ENCODE measurements at regions not wholly inside any gene's neighbourhood (a gene's known extent, or its start where the extent isn't known, plus 50 kb on each side); places are given as distances from the start of the nearest gene placed in this dataset.
"Not testable (repeated sequence)": the region's sequence is repeated elsewhere in the genome, so short reads cannot be mapped to it uniquely, and the experiment has no call there.

DNA sequence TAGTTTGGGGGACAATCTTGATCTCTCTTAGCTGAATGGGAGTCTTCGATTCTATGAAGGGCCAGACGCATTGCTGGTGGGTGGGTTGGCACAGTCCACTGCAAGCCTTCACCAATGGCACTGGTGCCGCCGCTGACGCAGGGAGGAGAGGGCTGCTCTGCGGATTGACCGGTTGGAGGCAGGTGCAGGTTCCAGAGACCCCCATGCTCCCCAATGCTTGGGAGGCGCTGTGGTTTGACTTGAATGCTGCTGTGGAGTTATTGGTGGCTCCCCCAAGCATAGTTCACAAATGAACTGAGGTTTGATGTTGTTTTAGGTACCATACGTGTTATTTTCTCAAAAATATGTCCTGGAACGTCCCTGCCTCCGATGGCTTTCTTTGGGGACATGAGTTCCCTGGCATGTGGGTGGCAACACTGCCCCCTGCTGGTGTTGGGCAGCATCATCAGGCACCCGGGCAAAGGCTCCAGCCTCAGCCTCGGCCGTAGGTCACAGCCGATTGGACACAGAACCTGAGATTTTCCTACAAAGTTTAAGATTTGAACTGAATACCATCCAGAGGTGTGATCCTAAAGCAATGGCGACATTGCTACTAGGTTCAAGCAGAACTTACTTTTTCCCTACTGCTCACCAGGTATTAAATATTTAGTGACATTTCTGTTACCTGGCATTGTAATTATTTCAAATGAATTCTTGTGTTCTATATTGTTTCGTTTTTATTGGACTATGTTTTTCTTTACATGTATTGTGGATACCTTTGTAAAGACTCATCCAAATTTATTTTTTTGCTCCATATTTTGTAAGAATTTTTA, 95.5 kb downstream of the ANKRD10 start:
- POLR2A ChIA-PET = no interaction called here
- Histone ChIP-seq H3K4me1 (ENCODE audit: insufficient read depth, low read length, poor library complexity, severe bottlenecking) (no peaks in the 10 kb centered on the region), H3K36me3 (ENCODE audit: insufficient read depth, low read length) (no peaks in the 10 kb centered on the region), H3K4me3 (ENCODE audit: low read depth, low read length, poor library complexity, severe bottlenecking) (no peak overlapping the region), H3K27ac (ENCODE audit: low read depth, low read length, poor library complexity, severe bottlenecking) (no peak overlapping the region), H3K4me2 (ENCODE audit: low read length) (peak overlapping the region; percentile 44), H3K79me2 (ENCODE audit: insufficient read depth, low read depth, low read length) (no peaks in the 10 kb centered on the region), H3K9me2 (ENCODE audit: insufficient read depth, low read length) (no peaks in the 10 kb centered on the region), H2AFZ (ENCODE audit: low read length) (no peak overlapping the region), H4K20me1 (ENCODE audit: insufficient read depth, low read length) (no peaks in the 10 kb centered on the region), H3K9me3 (ENCODE audit: low read length) (no peaks in the 10 kb centered on the region)
- TF ChIP-seq CTCF (conservative IDR thresholded peaks at IDR 0.05; ENCODE audit: low read length) (peak; percentile 84), EZH2phosphoT487 (IDR thresholded peaks at IDR 0.05; ENCODE audit: borderline replicate concordance, low read depth, low read length) (no peak)
- intact Hi-C loops (cut with micrococcal nuclease; ENCODE audit: unreplicated experiment) = loop anchor here (1.0 to 2.0 kb wide), 3 partner anchors 174 to 363 kb away; no protein-coding TSS in a partner anchor
- peak; percentile 48 for DNase-seq (ENCODE audit: low spot score)
- no TSS peak for BruUV-seq (replicated peaks)
- CTCF ChIA-PET (ENCODE audit: unreplicated experiment) = interaction anchor here (0.6 kb wide), 1 partner anchor 331 kb away, joined by 3 read pairs; no protein-coding TSS in a partner anchor

DNA sequence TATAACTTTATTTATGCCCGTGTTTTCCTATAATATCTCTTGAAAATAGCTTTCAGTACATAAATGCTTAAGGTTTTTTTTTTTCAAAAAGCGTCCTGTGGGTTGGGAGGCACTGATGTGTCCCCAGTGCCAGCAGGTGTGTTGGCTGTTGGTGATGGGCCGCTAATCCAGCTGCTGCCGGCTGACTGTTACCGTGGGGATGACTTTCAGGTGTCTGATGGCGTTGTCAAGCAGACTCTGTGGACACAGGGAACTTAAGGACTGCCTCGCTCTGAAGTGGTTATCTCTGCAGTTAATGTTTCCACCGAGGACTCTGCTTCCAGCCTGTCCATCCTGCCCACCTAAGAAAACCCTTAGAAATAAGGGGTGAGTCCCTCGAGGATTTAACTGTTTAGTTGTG, 94.5 kb downstream of the ANKRD10 start:
- Histone ChIP-seq H3K9me2 (ENCODE audit: insufficient read depth, low read length) (no peaks in the 10 kb centered on the region), H3K36me3 (ENCODE audit: insufficient read depth, low read length) (no peaks in the 10 kb centered on the region), H3K4me3 (ENCODE audit: low read depth, low read length, poor library complexity, severe bottlenecking) (no peak overlapping the region), H3K9me3 (ENCODE audit: low read length) (no peaks in the 10 kb centered on the region), H3K79me2 (ENCODE audit: insufficient read depth, low read depth, low read length) (no peaks in the 10 kb centered on the region), H4K20me1 (ENCODE audit: insufficient read depth, low read length) (no peaks in the 10 kb centered on the region), H3K27ac (ENCODE audit: low read depth, low read length, poor library complexity, severe bottlenecking) (no peak overlapping the region), H2AFZ (ENCODE audit: low read length) (no peak overlapping the region), H3K4me1 (ENCODE audit: insufficient read depth, low read length, poor library complexity, severe bottlenecking) (no peaks in the 10 kb centered on the region), H3K4me2 (ENCODE audit: low read length) (no peak overlapping the region)
- no TSS peak for BruUV-seq (replicated peaks)
- DNase-seq (ENCODE audit: low spot score) = no peak
- POLR2A ChIA-PET = no interaction called here
- intact Hi-C loops (cut with micrococcal nuclease; ENCODE audit: unreplicated experiment) = no loop called here
- TF ChIP-seq CTCF (conservative IDR thresholded peaks at IDR 0.05; ENCODE audit: low read length) = no peak
- TF ChIP-seq EZH2phosphoT487 (IDR thresholded peaks at IDR 0.05; ENCODE audit: borderline replicate concordance, low read depth, low read length) = no peak
- CTCF ChIA-PET (ENCODE audit: unreplicated experiment) = interaction anchor here (0.6 kb wide), 1 partner anchor 332 kb away, joined by 3 read pairs; no protein-coding TSS in a partner anchor

- H3K4me3 ChIP-seq (ENCODE audit: low read depth, low read length, poor library complexity, severe bottlenecking); H3K4me2 ChIP-seq (ENCODE audit: low read length); DNase-seq (ENCODE audit: low spot score); BruUV-seq (replicated peaks); intact Hi-C loops (cut with micrococcal nuclease; ENCODE audit: unreplicated experiment); H3K36me3 ChIP-seq (ENCODE audit: insufficient read depth, low read length); H3K9me3 ChIP-seq (ENCODE audit: low read length); H3K9me2 ChIP-seq (ENCODE audit: insufficient read depth, low read length); H4K20me1 ChIP-seq (ENCODE audit: insufficient read depth, low read length); POLR2A ChIA-PET; H2AFZ ChIP-seq (ENCODE audit: low read length); H3K4me1 ChIP-seq (ENCODE audit: insufficient read depth, low read length, poor library complexity, severe bottlenecking); H3K79me2 ChIP-seq (ENCODE audit: insufficient read depth, low read depth, low read length); H3K27ac ChIP-seq (ENCODE audit: low read depth, low read length, poor library complexity, severe bottlenecking); CTCF ChIA-PET (ENCODE audit: unreplicated experiment): not testable (repeated sequence)
Observed at GRCh38 chr13:110821837-110822668, 92.8 kb downstream of the ANKRD10 start.
